ENCODE measurements at regions not wholly inside any gene's neighbourhood (a gene's known extent, or its start where the extent isn't known, plus 50 kb on each side); places are given as distances from the start of the nearest gene placed in this dataset.

- Histone ChIP-seq H3K27me3 (ENCODE audit: insufficient read depth, poor library complexity, severe bottlenecking) (no peaks in the 10 kb centered on the region), H3K27ac (replicated peaks) (no peak overlapping the region), H3K4me3 (replicated peaks; ENCODE audit: insufficient read depth, low read length) (no peak overlapping the region)
- TF ChIP-seq CTCF (IDR thresholded peaks at IDR 0.05; ENCODE audit: insufficient read depth, low read length) (no peak), GABPA (IDR thresholded peaks at IDR 0.05; ENCODE audit: low read depth) (no peak), REST (IDR thresholded peaks at IDR 0.05; ENCODE audit: insufficient replicate concordance, low read depth) (no peak), POLR2AphosphoS5 (IDR thresholded peaks at IDR 0.05; ENCODE audit: low read depth) (no peak), SPI1 (IDR thresholded peaks at IDR 0.05; ENCODE audit: borderline replicate concordance, low read depth) (no peak)
- DNase-seq (ENCODE audit: low read depth in 1 of 2, low spot score in 1 of 2): no peak
Measured at GRCh38 chr14:98366429-98366828, 905.6 kb downstream of the BCL11B start.

- Histone ChIP-seq H3K4me3 (replicated peaks; ENCODE audit: insufficient read depth, low read length) (no peak overlapping the region), H3K27ac (replicated peaks) (no peak overlapping the region), H3K27me3 (ENCODE audit: insufficient read depth, poor library complexity, severe bottlenecking) (no peaks in the 10 kb centered on the region)
- DNase-seq (ENCODE audit: low read depth in 1 of 2, low spot score in 1 of 2): no peak
- TF ChIP-seq SPI1 (IDR thresholded peaks at IDR 0.05; ENCODE audit: borderline replicate concordance, low read depth) (no peak), GABPA (IDR thresholded peaks at IDR 0.05; ENCODE audit: low read depth) (no peak), POLR2AphosphoS5 (IDR thresholded peaks at IDR 0.05; ENCODE audit: low read depth) (no peak), CTCF (IDR thresholded peaks at IDR 0.05; ENCODE audit: insufficient read depth, low read length) (no peak)
Measured at GRCh38 chr14:98368221-98368620, 903.8 kb downstream of the BCL11B start.

- Histone ChIP-seq H3K27ac (replicated peaks) (no peak overlapping the region), H3K4me3 (replicated peaks; ENCODE audit: insufficient read depth, low read length) (no peak overlapping the region), H3K27me3 (ENCODE audit: insufficient read depth, poor library complexity, severe bottlenecking) (no peaks in the 10 kb centered on the region)
- TF ChIP-seq REST (IDR thresholded peaks at IDR 0.05; ENCODE audit: insufficient replicate concordance, low read depth) (no peak), GABPA (IDR thresholded peaks at IDR 0.05; ENCODE audit: low read depth) (no peak), SPI1 (IDR thresholded peaks at IDR 0.05; ENCODE audit: borderline replicate concordance, low read depth) (no peak), POLR2AphosphoS5 (IDR thresholded peaks at IDR 0.05; ENCODE audit: low read depth) (no peak)
- no peak for DNase-seq (ENCODE audit: low read depth in 1 of 2, low spot score in 1 of 2)
Measured at GRCh38 chr14:98368916-98369315, 903.1 kb downstream of the BCL11B start.

- Histone ChIP-seq H3K27me3 (ENCODE audit: insufficient read depth, poor library complexity, severe bottlenecking) (no peaks in the 10 kb centered on the region), H3K4me3 (replicated peaks; ENCODE audit: insufficient read depth, low read length) (no peak overlapping the region), H3K27ac (replicated peaks) (no peak overlapping the region)
- TF ChIP-seq GABPA (IDR thresholded peaks at IDR 0.05; ENCODE audit: low read depth): no peak
- no peak for TF ChIP-seq SPI1 (IDR thresholded peaks at IDR 0.05; ENCODE audit: borderline replicate concordance, low read depth)
- TF ChIP-seq POLR2AphosphoS5 (IDR thresholded peaks at IDR 0.05; ENCODE audit: low read depth): no peak
- no peak for TF ChIP-seq REST (IDR thresholded peaks at IDR 0.05; ENCODE audit: insufficient replicate concordance, low read depth)
- no peak for TF ChIP-seq CTCF (IDR thresholded peaks at IDR 0.05; ENCODE audit: insufficient read depth, low read length)
- no peak for DNase-seq (ENCODE audit: low read depth in 1 of 2, low spot score in 1 of 2)
Measured at GRCh38 chr14:98369344-98369743, 902.7 kb downstream of the BCL11B start.
